ENCODE measurements at regions not wholly inside any gene's neighbourhood (a gene's known extent, or its start where the extent isn't known, plus 50 kb on each side); places are given as distances from the start of the nearest gene placed in this dataset.
"Not testable (repeated sequence)": the region's sequence is repeated elsewhere in the genome, so short reads cannot be mapped to it uniquely, and the experiment has no call there.

DNA sequence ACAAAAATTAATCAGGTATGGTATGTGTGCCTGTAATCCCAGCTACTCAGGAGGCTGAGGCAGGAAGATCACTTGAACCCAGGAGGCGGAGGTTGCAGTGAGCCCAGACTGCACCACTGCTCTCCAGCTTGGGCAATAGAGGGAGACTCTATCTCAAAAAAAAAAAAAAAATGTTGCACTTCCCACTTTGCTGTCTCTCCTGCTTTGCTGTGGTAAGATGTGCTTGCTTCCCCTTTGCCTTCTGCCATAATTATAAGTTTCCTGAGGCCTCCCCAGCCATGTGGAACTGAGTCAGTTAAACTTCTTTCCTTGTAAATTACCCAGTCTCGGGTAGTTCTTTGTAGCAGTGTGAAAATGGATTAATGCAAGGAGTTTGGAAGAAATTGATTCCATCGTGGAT is 120.3 kb upstream of the CFAP20DC start:
- DNase-seq, result not testable (repeated sequence)

DNA sequence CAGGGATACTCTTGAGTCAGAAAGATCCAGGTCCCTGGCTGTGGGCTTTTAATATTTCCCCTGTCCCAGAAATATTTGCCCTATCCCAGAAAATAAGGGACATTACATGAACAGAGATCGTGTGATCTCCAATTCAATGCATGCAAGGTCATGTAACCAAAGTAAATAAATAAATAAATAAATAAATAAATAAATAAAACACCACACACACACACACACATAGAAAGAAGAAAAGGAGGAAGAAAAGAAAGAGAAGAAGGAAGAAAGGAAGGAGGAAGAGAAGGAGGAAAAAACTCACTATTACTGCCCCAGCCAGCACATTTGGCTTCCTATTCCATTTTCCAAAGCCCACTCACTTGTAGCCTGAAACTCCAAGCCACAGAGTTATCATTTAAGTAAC is 117.9 kb upstream of the CFAP20DC start:
- DNase-seq, result no peak

GRCh38 chr3:59163953-59164352 is 114.1 kb upstream of the CFAP20DC start:
- no peak for DNase-seq

DNA sequence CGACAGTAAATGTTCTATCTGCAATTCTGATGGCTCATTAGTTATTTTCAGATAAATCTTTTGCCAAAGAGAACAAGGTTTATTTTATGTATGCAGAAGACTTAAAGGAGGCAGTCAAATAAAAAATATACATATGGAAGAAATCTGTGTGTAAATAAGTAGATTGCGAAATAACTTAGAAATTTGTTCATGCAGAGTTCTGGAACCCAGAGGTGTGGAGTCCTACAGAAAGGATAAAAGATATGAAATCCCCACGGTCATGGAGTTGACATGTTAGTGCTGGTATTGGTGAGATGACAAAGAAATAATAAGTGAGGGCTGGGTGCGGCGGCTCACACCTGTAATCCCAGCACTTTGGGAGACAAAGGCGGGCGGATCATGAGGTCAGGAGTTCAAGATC is 111.2 kb upstream of the CFAP20DC start:
- no peak for DNase-seq

DNA sequence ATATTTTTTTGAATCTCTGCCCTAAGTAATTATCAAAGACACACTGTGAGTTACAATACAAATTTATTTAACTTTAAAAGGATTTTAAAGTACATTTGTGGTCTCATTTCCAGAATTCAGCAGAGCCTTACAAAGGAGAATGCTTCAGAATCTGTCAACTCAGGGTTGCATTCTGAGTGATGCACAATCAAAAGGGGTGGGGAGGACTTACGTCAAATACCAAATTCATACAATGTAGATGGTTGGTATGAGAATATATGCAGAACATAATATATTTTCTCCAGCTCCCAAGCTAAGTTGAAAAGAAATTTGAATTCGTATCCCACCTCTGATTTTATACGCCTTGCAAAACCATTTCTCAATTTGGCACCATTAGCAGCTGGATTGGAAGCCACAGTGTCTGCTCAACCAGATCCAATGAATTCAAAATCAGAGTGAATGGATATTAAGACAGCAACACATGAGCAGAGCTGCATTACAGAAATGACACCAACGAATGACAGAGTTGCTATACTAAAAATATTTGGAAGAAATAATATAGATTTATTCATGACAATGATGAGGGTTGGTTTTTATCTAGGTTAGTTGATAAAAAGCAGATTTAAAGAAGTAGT is 110.4 kb upstream of the CFAP20DC start:
- DNase-seq, result no peak

DNA sequence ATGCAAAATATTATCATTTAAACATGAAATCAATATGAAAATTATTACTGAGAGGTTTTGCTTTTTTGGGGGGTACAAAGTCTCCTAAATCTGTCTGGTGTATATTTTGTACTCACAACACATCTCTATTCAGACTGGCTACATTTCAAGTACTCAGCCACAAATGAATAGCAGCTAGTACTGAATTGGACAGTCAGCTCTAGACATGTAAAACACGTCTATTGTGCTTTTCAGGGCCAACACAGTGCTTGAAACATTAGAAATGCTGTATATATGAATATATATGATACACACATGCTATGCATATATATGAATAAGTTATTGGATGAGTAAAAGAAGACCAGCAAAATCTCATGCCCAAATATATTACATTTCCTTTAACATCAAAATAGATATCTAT is 103.8 kb upstream of the CFAP20DC start:
- DNase-seq, result no peak

DNA sequence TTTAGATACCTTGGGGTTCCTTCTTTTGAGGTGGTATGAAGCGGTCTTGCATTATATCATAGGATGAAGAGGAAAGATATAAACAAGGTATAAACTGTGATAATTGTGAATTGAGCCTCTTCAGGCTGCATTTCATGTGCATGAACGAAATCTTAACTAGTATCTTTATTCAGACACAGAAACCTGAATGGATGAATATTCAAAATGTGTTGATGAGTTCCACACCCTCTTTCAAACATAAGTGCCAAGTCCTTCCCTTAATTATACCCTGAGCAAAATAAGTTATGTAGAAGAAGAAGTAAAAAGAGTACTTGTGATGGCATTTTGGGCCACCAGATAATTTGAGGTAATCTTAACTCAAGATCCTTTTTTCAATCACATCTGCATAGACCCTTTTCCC is 103.1 kb upstream of the CFAP20DC start:
- no peak for DNase-seq

DNA sequence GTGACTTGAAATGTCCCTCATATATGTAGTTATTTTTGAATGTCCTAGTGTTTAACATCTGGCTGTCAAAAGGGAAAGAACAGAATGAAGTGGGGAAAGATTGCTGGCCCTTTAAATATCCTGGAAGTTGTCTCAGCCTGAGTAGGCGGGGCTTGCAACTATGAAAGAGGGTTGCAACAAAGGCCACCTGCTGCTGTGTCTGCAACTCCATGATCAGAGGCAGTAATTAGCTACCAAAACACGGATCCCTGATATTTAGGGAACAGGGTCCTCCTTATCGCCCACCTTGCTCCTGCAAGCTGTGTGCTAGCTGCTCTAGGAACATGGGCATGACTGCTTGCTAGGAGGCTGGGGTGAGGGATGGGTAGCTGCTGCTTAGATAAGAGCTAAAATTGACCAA is 100.2 kb upstream of the CFAP20DC start:
- DNase-seq, result no peak

- DNase-seq, result no peak
Observed at GRCh38 chr3:59149166-59149565, 99.3 kb upstream of the CFAP20DC start.

GRCh38 chr3:59143447-59143846 is 93.6 kb upstream of the CFAP20DC start:
- DNase-seq, result no peak

GRCh38 chr3:59142556-59142955 is 92.7 kb upstream of the CFAP20DC start:
- DNase-seq, result no peak

DNA sequence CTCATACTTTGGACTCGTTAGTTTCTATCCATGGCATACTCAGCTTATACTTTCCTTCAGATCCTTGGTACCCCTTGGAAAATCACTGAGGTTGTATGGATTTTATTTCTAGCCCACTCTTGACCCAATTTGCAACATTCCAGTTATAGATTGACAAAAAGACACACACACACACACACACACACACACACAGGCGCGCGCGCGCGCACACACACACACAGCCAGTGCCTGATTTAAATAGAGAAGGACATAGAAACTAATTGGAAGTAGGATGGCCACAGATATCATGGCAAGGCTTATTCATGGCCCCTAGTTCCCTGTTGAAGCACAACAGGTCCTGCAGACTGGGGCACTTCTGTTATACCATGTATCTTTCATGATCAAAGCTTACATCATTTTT is 89.1 kb upstream of the CFAP20DC start:
- no peak for DNase-seq

- DNase-seq, result no peak
Observed at GRCh38 chr3:59137415-59137814, 87.6 kb upstream of the CFAP20DC start.

GRCh38 chr3:59136081-59136480 is 86.3 kb upstream of the CFAP20DC start:
- DNase-seq, result no peak

- no peak for DNase-seq
Observed at GRCh38 chr3:59135096-59135495, 85.3 kb upstream of the CFAP20DC start.

GRCh38 chr3:59133311-59133710 is 83.5 kb upstream of the CFAP20DC start:
- DNase-seq, result no peak

DNA sequence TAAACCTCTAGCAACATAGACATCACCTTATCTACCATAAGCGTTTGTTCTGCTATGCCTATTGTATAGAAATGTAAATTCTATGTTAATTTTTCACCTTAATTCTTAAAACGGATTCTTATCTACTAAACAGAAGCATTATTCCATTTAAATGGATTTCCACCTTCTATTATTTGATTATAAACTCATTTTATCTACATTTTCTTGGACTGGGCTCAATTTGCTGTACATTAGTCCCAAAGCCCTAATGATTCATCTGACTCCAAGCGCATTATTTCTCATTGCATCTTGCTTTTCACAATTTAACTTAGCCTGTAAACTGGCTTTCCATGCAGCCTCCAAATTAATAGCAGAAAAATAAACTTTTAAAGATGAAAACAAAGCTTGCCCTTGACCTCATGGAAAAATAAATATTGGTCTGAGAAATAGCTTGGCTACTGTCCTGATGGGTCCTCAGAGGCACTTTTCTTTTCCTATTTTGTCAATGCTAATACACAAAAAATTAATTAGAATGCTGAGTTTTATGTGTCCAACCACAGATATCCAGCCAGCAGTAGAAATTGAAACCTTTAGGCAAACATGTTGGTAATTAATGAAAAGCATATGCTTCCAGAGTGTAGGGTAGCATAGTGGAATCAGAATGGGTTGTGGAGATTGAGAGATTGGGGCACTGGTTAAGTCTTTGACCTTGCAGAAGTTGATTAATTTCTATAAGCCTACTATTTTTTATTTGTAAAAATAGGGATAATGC is 81.4 kb upstream of the CFAP20DC start:
- DNase-seq, result no peak

DNA sequence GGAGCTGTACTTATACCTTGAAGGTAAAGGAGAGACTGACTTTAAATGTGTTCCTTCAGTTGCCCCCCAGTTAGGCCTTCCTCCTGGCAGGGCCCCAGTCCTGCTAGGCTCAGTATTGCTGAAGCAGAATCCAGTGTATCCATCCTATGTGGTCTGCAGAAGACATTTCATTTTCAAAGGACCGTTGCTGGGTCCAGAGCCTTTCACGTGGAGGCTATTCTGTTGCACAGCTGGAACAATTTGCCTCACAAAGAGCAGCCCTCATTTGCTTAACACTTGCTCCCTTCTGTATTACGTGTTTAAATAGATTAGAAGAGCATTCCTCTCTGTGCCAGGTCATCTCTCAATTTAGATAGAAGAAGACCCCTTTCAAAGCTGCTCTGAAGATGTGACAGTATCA is 78.9 kb upstream of the CFAP20DC start:
- no peak for DNase-seq

GRCh38 chr3:59127071-59127470 is 77.2 kb upstream of the CFAP20DC start:
- no peak for DNase-seq

- no peak for DNase-seq
Observed at GRCh38 chr3:59126446-59126845, 76.6 kb upstream of the CFAP20DC start.

GRCh38 chr3:59121346-59122144 is 71.7 kb upstream of the CFAP20DC start:
- DNase-seq, result no peak

- DNase-seq, result no peak
Observed at GRCh38 chr3:59118928-59119327, 69.1 kb upstream of the CFAP20DC start.

GRCh38 chr3:59117396-59117795 is 67.6 kb upstream of the CFAP20DC start:
- no peak for DNase-seq

- DNase-seq, result no peak
Observed at GRCh38 chr3:59116233-59116537, 66.4 kb upstream of the CFAP20DC start.

Data from stimulated activated CD4-positive, alpha-beta T cell treated with anti-CD3 and anti-CD28 coated beads, Interleukin-4, amount 100 ng/mL, for 24 hours (primary cell).